ENCODE measurements at regions not wholly inside any gene's neighbourhood (a gene's known extent, or its start where the extent isn't known, plus 50 kb on each side); places are given as distances from the start of the nearest gene placed in this dataset.

DNA sequence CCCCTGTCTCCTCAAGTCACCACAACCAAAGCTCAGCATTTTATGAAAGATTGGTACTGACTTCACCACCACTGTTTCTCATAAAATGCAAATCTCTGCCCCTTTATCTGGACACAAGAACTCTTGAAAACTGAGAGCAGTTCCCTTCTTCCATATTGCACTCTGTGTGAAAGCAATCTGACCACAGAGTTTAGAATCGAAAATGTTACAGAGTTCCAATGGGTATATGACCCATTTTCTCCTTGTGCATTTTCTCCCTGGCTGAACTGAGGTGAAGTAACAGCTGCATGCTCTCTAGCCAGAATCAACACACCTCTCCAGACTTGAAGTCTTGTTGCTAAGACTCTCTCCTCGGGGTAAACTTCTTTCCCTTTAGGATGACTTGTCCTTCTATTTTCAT, 111.0 kb upstream of the PLCXD3 start:
- H3K4me3 ChIP-seq (ENCODE audit: low read depth, low read length), result no peak overlapping the region
- DNase-seq (ENCODE audit: low read depth), result no peak
- no peak for TF ChIP-seq CTCF (conservative IDR thresholded peaks at IDR 0.05; ENCODE audit: low read depth, low read length)

DNA sequence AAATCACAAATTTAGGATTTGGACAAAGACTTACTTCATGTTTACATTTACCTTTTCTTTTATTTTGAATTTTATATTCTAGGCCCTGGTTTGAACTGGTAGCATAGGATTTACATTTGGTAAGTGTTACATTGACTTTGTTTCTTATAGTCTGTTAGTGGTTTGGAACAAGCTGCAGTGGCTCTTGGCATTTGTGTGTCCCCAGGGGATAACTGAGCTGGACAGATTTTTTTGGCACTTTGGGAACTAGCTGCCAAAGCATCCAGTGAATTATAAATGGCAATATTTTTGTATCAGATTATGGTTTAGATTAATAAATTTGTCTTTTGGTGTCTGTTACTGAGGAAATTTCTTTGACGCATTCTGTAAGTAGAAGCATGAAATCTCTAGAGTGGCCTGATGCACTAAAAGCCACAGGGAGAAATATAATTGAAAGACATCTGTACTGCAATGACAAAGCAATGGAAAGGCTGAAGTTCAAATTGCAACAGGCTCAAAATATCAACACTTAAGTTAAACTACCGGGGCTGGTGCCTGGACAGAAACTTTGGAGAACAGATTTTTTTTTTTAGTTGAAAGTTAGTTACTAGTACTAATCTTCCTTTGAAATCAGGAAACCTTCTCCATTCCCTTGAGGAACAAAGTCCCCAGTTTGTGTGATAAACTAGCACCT, 107.6 kb upstream of the PLCXD3 start:
- TF ChIP-seq CTCF (conservative IDR thresholded peaks at IDR 0.05; ENCODE audit: low read depth, low read length), result no peak
- no peak for DNase-seq (ENCODE audit: low read depth)
- no peak overlapping the region for H3K4me3 ChIP-seq (ENCODE audit: low read depth, low read length)

DNA sequence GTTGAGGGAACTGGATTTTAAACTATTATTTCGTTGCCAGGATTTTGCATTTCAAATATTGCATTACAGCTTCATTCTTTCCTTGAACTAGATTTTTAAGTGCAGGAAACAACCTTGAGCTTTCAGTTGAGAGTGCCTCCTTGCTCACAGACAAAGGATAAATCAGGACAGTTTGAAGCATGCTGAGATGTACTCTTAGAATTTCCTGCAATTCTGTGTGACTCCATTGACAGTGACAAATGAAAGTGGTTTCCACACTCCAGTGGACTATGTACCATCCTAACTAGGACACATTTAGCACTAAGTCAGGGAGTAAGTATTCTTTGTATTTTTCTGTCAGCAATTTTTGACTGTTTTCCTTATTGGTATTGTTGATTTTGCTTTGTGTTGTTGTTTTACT, 100.0 kb upstream of the PLCXD3 start:
- no peak for DNase-seq (ENCODE audit: low read depth)
- TF ChIP-seq CTCF (conservative IDR thresholded peaks at IDR 0.05; ENCODE audit: low read depth, low read length), result no peak
- no peak overlapping the region for H3K4me3 ChIP-seq (ENCODE audit: low read depth, low read length)

DNA sequence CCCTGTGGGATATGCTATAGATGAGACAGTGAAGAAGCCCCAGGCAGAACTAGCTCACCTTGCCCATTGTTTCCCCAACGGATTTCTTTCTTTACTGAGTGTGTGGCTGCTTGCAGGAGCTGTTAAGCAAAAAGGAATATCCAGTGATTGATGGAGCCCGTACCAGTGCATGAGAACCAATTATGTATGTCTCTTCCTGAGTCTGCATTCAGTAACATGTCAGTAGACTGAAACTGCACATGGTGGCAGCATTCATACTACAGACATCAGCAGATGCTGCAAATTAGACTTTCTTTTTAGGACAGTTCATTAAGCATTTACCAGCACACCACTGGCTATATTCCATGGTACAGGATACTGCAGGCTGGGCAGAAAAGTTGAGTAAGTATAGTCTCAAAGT, 90.3 kb upstream of the PLCXD3 start:
- DNase-seq (ENCODE audit: low read depth), result no peak
- H3K4me3 ChIP-seq (ENCODE audit: low read depth, low read length), result no peak overlapping the region
- TF ChIP-seq CTCF (conservative IDR thresholded peaks at IDR 0.05; ENCODE audit: low read depth, low read length), result no peak

GRCh38 chr5:41598011-41598410, 87.6 kb upstream of the PLCXD3 start:
- no peak overlapping the region for H3K4me3 ChIP-seq (ENCODE audit: low read depth, low read length)
- no peak for TF ChIP-seq CTCF (conservative IDR thresholded peaks at IDR 0.05; ENCODE audit: low read depth, low read length)
- DNase-seq (ENCODE audit: low read depth), result no peak

DNA sequence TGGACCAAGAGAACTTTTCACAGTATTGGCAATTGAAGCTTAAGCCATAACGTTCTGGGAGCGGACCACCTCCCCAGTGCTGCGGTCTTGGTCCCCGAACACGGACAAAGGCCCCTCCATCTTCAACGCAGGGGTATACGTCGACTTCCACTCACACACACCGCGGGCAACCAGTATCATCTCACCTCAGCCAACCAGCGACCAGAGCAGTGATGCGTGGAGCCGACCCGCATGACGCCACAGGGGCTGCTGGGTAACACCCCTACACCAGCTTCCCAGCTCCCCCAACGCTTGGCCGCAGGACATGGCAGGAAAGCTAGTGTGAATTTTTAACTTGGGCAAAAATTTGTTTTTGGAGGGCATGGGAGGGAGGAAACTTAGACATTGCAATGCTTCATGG, 77.3 kb upstream of the PLCXD3 start:
- no peak for DNase-seq (ENCODE audit: low read depth)
- no peak for TF ChIP-seq CTCF (conservative IDR thresholded peaks at IDR 0.05; ENCODE audit: low read depth, low read length)
- H3K4me3 ChIP-seq (ENCODE audit: low read depth, low read length), result no peak overlapping the region

GRCh38 chr5:41575110-41575779, 64.8 kb upstream of the PLCXD3 start:
- no peak for TF ChIP-seq CTCF (conservative IDR thresholded peaks at IDR 0.05; ENCODE audit: low read depth, low read length)
- no peak overlapping the region for H3K4me3 ChIP-seq (ENCODE audit: low read depth, low read length)
- DNase-seq (ENCODE audit: low read depth), result no peak
